ENCODE measurements at regions not wholly inside any gene's neighbourhood (a gene's known extent, or its start where the extent isn't known, plus 50 kb on each side); places are given as distances from the start of the nearest gene placed in this dataset.
A peak's percentile ranks its signal among the peaks of the same experiment; 100 is the strongest.

DNA sequence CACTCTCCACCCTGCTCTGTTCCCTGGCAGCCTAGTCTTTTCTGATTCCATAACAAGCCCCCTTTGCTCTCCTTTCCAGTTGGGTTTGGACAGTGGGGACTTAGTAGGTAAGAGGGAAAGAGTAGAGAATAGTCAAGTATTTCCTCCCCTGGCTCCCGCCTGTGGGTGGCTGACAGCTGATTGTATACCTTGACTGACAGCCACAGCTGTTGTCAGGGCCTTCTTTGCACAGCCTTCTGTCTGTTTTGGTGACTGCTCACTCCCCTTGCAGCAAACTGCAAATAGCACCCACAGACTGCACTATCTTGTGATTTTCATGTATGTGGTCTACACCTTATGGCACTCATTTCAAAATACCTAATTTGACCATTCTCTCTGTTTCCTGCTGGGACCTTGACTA, 486.3 kb downstream of the ACTR3B start:
- DNase-seq = no peak

- DNase-seq = no peak
Observed at GRCh38 chr7:153247926-153248325, 488.4 kb downstream of the ACTR3B start.

DNA sequence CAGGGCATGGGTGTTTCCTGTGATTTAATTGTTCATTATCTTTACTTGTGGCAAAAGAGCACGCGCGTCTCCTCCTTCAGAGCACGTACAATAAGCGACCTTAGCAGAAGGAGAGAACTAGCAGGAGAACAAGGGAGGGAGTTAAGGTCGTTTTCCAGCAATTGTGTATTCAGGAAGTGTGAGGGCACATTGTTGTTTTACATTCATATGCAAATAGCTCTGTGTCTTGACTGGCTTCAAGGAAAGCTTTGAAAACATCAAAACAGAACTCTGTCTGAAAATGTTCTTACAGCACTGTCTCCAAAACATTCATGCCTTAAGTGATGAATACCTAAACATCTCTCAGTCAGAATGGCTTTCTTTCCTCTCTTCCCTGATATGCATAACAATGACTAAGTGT, 499.1 kb downstream of the ACTR3B start:
- DNase-seq = no peak

GRCh38 chr7:153276394-153276793, 516.8 kb downstream of the ACTR3B start:
- no peak for DNase-seq

DNA sequence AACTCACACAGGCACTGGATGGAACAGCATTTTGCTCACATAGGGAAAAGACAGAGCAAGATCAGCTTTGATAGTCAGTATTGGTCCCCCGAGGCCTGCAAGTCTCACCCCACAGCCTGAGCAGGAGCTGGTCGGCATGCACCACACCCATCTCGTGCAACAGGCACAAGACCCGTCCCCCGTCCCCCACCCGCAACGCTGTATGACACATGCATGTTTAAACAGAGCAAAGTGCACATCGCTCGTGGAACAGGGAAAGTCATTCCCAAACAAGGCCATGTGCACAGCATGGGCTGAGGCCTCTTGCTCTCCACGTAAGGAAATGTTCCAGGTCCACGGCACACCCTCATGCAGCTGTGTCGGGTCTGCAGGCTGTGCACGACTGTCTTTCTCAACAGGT, 527.2 kb downstream of the ACTR3B start:
- DNase-seq = no peak

- no peak for DNase-seq
Observed at GRCh38 chr7:153290066-153290465, 530.5 kb downstream of the ACTR3B start.

DNA sequence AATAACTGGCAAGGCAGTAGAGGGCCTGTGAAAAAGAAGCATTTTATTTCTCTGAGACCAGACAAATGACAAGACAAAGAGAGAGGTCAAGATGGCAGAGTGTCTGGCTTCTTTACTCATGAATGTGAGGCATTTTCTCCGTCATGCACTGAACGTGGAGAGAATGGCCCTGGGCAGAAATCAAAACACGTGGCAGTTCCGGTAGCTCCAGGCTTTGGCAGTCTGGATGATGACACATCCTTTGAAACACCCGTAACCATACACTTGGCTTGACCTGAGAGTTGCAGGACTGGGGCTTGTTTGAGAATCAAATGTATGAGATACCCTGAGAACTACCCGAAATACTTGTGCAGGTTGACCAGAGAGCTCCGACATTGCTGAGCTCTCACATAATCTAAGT, 537.6 kb downstream of the ACTR3B start:
- no peak for DNase-seq

DNA sequence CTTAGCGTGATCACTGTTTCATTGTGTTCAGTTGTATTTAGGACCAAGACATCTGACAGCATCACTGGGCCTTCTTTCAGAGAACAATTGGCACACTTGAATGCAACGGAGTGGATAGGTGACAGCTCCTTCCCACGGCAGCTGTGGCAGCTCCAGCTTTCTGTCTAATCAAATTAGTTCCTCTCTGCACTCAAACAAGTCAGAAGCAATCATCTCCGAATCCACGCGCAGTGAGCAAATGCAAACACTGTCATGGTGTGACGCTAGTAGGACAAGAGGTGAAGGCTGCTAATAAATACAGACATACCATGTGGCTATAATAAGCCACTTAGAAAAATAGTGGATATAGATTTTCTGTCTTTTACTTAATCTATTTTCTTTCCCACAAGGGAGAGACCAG, 542.4 kb downstream of the ACTR3B start:
- no peak for DNase-seq

DNA sequence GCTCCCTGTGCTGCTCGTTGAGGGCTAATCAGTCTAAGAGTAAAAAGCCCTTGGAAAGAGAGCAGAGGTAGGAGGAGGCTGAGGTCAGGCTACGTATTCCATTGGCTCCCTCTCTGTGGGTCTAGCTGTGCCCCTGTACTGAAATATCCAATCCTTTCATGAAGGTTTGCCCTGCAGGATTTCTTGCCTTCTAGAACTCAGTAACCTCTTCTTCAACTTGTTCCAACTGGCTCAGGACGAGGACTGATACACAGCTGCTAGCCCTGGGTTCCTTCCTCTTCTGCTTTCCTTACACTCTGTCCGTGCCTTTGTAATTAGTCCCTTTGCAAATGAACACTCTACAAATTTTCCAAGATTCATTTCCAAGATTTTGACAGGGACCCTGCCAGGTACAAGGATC, 560.5 kb downstream of the ACTR3B start:
- DNase-seq = no peak

DNA sequence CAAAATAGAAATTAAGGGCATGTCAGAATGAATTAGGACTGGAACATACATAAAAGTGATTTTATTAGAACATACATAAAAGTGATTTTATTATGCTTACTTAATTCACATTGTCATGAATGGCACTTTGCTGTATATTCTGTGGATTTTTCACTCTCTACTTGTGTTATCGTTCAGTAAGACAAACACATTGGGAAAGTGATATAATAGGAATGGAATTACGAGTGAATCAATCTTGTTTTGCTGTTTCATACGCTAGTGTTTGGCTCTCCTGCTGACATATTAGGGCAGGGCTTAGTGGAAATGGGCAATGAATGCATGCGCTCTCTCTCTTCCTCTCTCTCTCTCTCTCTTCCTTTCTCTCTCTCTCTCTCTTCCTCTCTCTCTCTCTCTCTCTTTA, 561.1 kb downstream of the ACTR3B start:
- DNase-seq = no peak

DNA sequence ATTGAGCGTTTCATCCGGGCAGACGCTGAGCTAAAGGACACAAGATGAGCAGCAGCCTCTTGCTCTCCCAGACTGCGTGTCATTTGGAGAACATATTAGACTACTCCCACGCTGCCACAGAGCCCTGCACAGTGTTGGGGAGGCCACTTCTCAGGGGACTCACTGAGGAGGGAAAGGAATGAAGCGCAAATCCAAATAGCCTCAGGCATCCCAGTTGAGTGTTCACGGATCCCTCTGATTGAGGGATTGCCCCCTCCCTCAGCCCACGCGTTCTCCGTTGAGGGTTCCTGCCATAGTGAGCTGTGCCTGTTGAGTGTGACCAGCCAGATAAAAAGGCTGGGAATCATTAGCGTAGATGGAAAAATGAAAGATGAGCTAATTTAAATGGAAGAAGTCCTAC, 563.4 kb downstream of the ACTR3B start:
- DNase-seq = no peak

- DNase-seq = no peak
Observed at GRCh38 chr7:153324094-153324493, 564.5 kb downstream of the ACTR3B start.

- DNase-seq = no peak
Observed at GRCh38 chr7:153327683-153328082, 568.1 kb downstream of the ACTR3B start.

DNA sequence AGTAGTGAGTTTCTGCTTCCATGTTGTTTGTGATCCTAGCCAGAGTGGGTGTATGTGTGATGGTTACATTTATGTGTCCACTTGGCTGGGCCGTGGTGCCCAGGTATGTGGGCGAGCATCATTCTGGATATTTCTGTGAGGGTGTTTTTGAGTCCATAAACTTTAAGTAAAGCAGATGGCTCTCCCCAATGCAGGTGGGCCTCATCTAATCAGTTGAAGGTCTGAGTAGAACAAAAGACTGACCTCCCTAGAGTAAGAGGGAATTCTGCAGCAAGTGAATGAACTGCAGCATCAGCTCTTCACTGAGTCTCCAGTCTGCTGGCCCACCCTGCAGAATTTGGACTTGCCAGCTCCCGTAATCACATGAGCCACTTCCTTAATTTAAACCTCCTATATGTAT, 571.9 kb downstream of the ACTR3B start:
- DNase-seq = no peak

GRCh38 chr7:153354071-153354470, 594.5 kb downstream of the ACTR3B start:
- DNase-seq = no peak

DNA sequence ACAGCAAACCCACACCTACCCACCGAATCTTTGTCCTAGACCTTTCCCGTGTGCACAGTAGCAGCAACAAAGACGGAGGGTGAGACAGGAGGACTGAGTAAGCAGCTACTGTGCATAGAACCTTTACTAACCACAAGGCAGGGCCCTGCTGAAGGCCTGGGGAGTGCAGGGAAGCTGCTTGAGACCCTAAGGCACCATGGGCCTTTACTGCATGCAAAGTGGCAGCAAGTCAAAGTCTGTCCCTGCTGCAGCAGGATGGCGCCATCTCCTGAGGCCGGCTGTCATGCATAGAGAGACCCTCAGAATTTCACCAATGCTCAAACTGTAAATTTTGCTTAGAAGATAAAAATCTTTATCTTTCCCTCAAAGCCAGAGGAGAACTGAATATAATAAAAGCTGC, 610.5 kb downstream of the ACTR3B start:
- DNase-seq = no peak

DNA sequence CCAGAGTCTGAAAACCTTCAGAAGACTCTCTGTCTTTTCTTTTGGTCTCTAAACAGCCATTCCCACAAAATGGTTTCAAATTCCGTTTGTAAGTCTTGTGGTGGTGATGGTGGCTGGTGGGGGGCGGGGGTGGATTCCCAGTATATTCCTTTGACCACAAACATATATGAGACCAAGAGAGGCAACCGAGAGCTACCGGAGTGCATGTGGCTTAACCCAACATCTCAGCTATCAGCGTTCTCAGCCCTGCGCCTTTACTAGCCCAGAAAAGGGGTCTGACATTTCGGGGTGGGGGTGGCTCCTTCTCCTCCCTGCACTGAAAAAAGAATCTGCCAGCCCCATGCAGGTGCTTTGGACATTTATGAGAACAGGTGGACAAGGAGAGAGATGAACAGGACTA, 621.1 kb downstream of the ACTR3B start:
- no peak for DNase-seq

GRCh38 chr7:153381275-153382040, 621.9 kb downstream of the ACTR3B start:
- DNase-seq = peak; percentile 47

DNA sequence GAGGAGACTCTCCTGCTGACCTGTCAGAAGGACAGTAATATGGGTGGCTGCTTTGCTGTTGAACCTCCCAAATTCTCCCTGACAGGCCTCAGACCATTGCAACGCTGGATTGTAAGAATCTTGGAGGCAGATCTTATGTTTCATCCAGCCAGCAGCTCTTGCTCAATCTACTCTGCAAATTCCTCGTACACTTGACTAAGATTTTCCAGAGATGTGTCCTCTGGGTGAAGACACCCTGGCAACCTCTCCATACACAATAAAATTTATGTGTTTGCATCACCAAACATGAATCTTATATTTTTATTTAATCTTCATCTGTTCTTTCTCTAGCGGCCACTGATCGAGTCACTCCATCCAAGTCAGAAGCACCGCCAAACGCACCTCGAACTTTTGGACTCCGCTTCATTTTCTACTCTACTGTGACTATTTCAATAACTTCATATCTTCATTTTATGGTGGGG, 623.1 kb downstream of the ACTR3B start:
- no peak for DNase-seq

- no peak for DNase-seq
Observed at GRCh38 chr7:153383781-153384180, 624.2 kb downstream of the ACTR3B start.

GRCh38 chr7:153385502-153385901, 626.0 kb downstream of the ACTR3B start:
- DNase-seq = no peak

GRCh38 chr7:153386556-153386955, 627.0 kb downstream of the ACTR3B start:
- DNase-seq = no peak

DNA sequence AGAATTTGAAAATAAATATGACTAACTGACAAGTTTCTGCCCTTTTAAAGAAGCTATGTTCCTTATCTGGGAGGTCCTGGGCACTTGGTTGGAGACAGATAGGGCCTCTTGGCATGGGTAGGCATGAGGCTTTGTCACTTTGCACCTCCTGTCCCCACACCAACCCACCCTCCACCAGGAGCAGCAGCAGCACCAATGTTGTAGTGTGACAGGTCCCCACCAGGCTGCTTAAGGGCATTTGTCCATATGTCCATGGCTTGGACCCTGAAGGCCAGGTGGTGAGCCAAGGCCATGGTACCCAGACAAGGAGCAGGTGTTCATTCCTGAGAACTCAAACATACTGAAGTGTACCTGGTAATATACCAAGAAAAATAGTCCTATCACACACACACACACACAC, 629.1 kb downstream of the ACTR3B start:
- DNase-seq = no peak

- no peak for DNase-seq
Observed at GRCh38 chr7:153389261-153389660, 629.7 kb downstream of the ACTR3B start.

DNA sequence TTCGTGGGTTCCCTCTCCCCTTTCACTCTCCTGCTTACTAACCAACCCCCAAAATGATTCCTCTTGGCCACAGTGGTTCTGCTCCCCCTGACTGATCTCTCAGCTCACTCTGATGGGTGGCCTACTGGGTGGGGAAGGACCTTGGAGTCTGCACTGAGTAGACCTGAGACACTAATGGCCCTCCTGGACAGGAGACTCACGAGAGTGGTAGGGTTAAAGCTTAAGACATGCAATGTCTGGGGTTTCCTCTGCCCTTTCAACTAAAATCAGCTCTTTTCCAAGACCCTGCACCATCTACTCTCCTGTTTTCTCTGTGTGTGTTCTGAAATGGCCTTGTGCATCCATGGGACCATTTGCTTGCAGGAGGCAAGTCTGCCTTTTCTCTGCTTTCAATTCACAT, 631.4 kb downstream of the ACTR3B start:
- DNase-seq = no peak

All from NCI-H774 (cell line).